ENCODE measurements at regions not wholly inside any gene's neighbourhood (a gene's known extent, or its start where the extent isn't known, plus 50 kb on each side); places are given as distances from the start of the nearest gene placed in this dataset.

DNA sequence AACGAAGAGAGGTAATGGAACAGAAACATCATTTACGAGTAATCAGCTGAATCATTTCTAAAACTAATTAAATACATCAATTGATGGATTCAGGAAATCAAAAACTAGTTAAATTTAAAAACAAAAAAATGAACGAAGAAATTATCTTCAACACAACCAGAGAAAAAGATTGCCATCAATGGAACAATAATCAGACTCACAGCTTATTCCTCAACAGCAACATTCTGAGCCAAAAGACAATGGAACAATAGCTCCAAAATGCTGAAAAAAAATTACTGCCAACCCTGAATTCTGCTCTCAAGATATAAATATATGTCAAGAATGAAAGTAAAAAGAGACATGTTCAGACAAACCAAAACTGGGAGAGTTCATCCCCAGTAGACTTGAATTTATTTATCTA is 65.5 kb upstream of the KLF3 start:
- no peak overlapping the region for H3K4me3 ChIP-seq
- TF ChIP-seq PCBP1 (IDR thresholded peaks at IDR 0.05; ENCODE audit: low read depth, low read length, poor library complexity, severe bottlenecking) (no peak), PHB2 (IDR thresholded peaks at IDR 0.05; ENCODE audit: low read depth) (no peak), EWSR1 (IDR thresholded peaks at IDR 0.05; ENCODE audit: borderline replicate concordance, low read depth, partially characterized antibody) (no peak), ZNF785 (CRISPR knock-in tag; IDR thresholded peaks at IDR 0.05) (no peak), SNIP1 (IDR thresholded peaks at IDR 0.05; ENCODE audit: low read depth) (no peak), BCOR (IDR thresholded peaks at IDR 0.05) (no peak), DDX20 (tag; IDR thresholded peaks at IDR 0.05; ENCODE audit: low read depth) (no peak), CBX3 (IDR thresholded peaks at IDR 0.05; ENCODE audit: borderline replicate concordance in 1 of 2, low read length in 2 of 2) (peak in 1 of 2 experiments; percentile 58; a peak in 1 of 3 replicates), NONO (IDR thresholded peaks at IDR 0.05; ENCODE audit: low read depth in 2 of 2, low read length in 1 of 2) (no peak), SMARCA5 (IDR thresholded peaks at IDR 0.05) (no peak), ZFP36 (IDR thresholded peaks at IDR 0.05; ENCODE audit: low read depth, low read length, partially characterized antibody) (no peak), KHSRP (IDR thresholded peaks at IDR 0.05) (no peak), SRSF7 (optimal IDR thresholded peaks at IDR 0.05; ENCODE audit: low read depth, low read length) (no peak), ILF3 (IDR thresholded peaks at IDR 0.05; ENCODE audit: borderline replicate concordance) (no peak), TRIM24 (IDR thresholded peaks at IDR 0.05) (0 out of 4 replicates have a peak, but pooled peaks of 1 of the 2 experiments have one; percentile 54), ZNF24 (IDR thresholded peaks at IDR 0.05) (no peak)
- TF ChIP-seq, protein P1, sequence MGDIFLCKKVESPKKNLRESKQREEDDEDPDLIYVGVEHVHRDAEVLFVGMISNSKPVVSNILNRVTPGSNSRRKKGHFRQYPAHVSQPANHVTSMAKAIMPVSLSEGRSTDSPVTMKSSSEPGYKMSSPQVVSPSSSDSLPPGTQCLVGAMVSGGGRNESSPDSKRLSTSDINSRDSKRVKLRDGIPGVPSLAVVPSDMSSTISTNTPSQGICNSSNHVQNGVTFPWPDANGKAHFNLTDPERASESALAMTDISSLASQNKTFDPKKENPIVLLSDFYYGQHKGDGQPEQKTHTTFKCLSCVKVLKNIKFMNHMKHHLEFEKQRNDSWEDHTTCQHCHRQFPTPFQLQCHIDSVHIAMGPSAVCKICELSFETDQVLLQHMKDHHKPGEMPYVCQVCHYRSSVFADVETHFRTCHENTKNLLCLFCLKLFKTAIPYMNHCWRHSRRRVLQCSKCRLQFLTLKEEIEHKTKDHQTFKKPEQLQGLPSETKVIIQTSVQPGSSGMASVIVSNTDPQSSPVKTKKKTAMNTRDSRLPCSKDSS (IDR thresholded peaks at IDR 0.05; ENCODE audit: low read depth, partially characterized antibody) = no peak
- no peak overlapping the region for H2AFZ ChIP-seq (ENCODE audit: low read depth, low read length)
- H3K9me1 ChIP-seq (ENCODE audit: control insufficient read depth, insufficient read depth, low read length) = no peaks in the 10 kb centered on the region
- no peaks in the 10 kb centered on the region for H4K20me1 ChIP-seq (replicated peaks; ENCODE audit: control insufficient read depth, insufficient read depth, low read length)
- no peaks in the 10 kb centered on the region for H3K27me3 ChIP-seq (ENCODE audit: control insufficient read depth in 2 of 2, insufficient read depth in 2 of 2, low read length in 2 of 2)
- ChIA-PET CTCF (ENCODE audit: low intra/inter-chr PET ratio) (no interaction called here), POLR2A (no interaction called here)
- intact Hi-C loops (cut with micrococcal nuclease) (no loop called here), in situ Hi-C loops (cut with MboI) (no loop called here)
- ATAC-seq (no peak), DNase-seq (ENCODE audit: extremely low read depth in 1 of 4, low spot score in 3 of 4) (no peak), FAIRE-seq (no peak)
- no peaks in the 10 kb centered on the region for H3K36me3 ChIP-seq (ENCODE audit: control insufficient read depth, insufficient read depth, low read length)
- no peaks in the 10 kb centered on the region for H3K9me3 ChIP-seq (replicated peaks; ENCODE audit: control insufficient read depth, insufficient read depth, low read depth, low read length)
- H3K4me1 ChIP-seq (replicated peaks in 1 of 2; ENCODE audit: control insufficient read depth in 2 of 2, insufficient read depth in 2 of 2, low read length in 2 of 2) = peaks cover 4 to 13% of the 10 kb centered on the region in 2 experiments; a peak in 2 of 5 replicates
- no peaks in the 10 kb centered on the region for H3K79me2 ChIP-seq (ENCODE audit: control insufficient read depth, insufficient read depth, low read length)
- no peak overlapping the region for H3K27ac ChIP-seq (ENCODE audit: extremely low read depth, low read depth, low read length)
- H3K4me2 ChIP-seq (ENCODE audit: insufficient read depth, low read length) = no peak overlapping the region
- no peak overlapping the region for H3K9ac ChIP-seq (ENCODE audit: insufficient read depth in 1 of 2, low read depth in 2 of 2, low read length in 2 of 2)
- WGBS (ENCODE audit: insufficient coverage, low coverage, missing lambda C conversion rate) = 60% methylated on average over 3 of the region's 3 CpGs
- BruUV-seq (replicated peaks) = no TSS peak

Measured in K562 (cell line).